HFFc6 (cell line): ENCODE measurements at regions not wholly inside any gene's neighbourhood (a gene's known extent, or its start where the extent isn't known, plus 50 kb on each side); places are given as distances from the start of the nearest gene placed in this dataset.
A peak's percentile ranks its signal among the peaks of the same experiment; 100 is the strongest.

Experiments used
- DNase-seq: peaks from one replicate; pipeline ENCODE4 v3.0.0-alpha.2; 2018
- H3K27ac Mint-ChIP-seq: 2 replicates; pipeline ENCODE4 v1.8.0; 2020; ENCODE audit warnings: mild to moderate bottlenecking, mixed read lengths
- H3K27me3 Mint-ChIP-seq: 2 replicates; pipeline ENCODE4 v1.8.0; 2021; ENCODE audit warnings: mild to moderate bottlenecking, moderate library complexity, mixed read lengths; ENCODE audit not compliant: insufficient read depth
- H3K36me3 Mint-ChIP-seq: 2 replicates; pipeline ENCODE4 v1.8.0; 2021; ENCODE audit warnings: low read depth, mixed read lengths
- H3K4me1 Mint-ChIP-seq: 2 replicates; pipeline ENCODE4 v1.8.0; 2020; ENCODE audit warnings: low read depth, mixed read lengths
- H3K4me3 Mint-ChIP-seq: 2 replicates; pipeline ENCODE4 v1.8.0; 2020; ENCODE audit warnings: mild to moderate bottlenecking, moderate library complexity, mixed read lengths
- H3K9me3 Mint-ChIP-seq: 2 replicates; pipeline ENCODE4 v1.8.0; 2020; ENCODE audit warnings: mild to moderate bottlenecking, mixed read lengths
- TF ChIP-seq, protein P1 (sequence below): fragments of 200-600 bp; sonication (generic); IDR thresholded peaks from 2 replicates; pipeline ENCODE4 v1.5.0; 2021; ENCODE audit warnings: antibody characterized with exemption, mild to moderate bottlenecking

DNA sequence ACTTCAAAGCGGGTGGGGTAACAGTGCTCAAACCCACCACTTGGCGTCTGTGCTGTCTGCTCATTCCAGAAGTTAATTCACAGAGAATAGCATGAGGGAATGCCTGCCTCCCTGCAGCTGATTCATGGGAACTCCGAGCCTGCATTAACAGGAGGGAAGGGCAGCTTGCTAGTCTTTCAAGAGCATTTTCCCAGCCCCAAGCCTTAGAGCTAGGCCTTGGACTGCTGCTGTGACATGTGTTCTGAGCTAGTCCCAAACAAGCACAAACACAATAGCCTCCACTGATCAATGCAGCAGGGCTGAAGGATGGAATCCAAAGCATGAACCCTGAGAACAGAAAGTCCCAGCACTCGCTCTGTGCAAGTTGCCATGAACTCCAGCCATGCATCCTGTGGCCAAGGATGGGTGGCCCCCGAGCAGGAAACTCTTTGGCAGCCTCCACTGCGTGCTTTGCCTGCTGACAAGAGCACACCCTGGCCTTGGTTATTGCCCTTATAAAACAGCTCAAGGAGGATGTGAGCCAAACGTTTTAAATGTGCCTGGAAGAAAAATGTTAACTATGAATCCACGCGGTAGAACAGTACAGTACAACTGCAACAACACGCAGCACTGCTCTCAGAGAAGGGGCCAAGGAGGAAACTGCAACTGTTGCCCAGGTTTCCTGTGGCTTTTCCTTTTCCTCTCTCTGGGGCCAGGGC lies 653.1 kb upstream of the KLF4 start:
- no peak overlapping the region for H3K27ac Mint-ChIP-seq

DNA sequence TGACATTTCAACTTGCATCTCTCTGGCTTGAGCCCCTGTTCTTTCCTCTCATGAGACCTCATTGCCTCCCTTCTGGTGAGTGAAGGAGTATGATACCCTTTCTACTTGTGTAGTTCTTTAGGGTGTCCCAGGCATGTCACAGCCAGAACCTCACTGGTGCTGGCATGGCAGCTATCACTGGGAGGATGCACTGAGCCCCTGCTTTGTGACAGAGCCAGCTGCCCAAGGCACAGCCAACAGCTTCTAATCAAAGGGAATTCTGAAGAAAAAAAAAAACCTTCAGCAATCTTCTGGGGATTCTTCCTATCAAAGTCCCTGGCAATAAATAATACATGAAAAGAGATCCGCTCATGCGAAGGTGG lies 652.6 kb upstream of the KLF4 start:
- no peaks in the 10 kb centered on the region for H3K36me3 Mint-ChIP-seq
- no peaks in the 10 kb centered on the region; the same call in 1 of the 2 replicates for H3K4me1 Mint-ChIP-seq
- H3K27ac Mint-ChIP-seq, result no peak overlapping the region
- H3K27me3 Mint-ChIP-seq, result no peaks in the 10 kb centered on the region
- H3K9me3 Mint-ChIP-seq, result peaks cover 3% of the 10 kb centered on the region
- TF ChIP-seq, protein P1, sequence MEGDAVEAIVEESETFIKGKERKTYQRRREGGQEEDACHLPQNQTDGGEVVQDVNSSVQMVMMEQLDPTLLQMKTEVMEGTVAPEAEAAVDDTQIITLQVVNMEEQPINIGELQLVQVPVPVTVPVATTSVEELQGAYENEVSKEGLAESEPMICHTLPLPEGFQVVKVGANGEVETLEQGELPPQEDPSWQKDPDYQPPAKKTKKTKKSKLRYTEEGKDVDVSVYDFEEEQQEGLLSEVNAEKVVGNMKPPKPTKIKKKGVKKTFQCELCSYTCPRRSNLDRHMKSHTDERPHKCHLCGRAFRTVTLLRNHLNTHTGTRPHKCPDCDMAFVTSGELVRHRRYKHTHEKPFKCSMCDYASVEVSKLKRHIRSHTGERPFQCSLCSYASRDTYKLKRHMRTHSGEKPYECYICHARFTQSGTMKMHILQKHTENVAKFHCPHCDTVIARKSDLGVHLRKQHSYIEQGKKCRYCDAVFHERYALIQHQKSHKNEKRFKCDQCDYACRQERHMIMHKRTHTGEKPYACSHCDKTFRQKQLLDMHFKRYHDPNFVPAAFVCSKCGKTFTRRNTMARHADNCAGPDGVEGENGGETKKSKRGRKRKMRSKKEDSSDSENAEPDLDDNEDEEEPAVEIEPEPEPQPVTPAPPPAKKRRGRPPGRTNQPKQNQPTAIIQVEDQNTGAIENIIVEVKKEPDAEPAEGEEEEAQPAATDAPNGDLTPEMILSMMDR, result no peak
- no peak for DNase-seq
- H3K4me3 Mint-ChIP-seq, result no peak overlapping the region

More for the DNA sequence above, 653.1 kb upstream of the KLF4 start:
- H3K27me3 Mint-ChIP-seq, result no peaks in the 10 kb centered on the region
- H3K9me3 Mint-ChIP-seq, result peaks cover 8% of the 10 kb centered on the region
- no peaks in the 10 kb centered on the region; the same call in 1 of the 2 replicates for H3K4me1 Mint-ChIP-seq
- H3K4me3 Mint-ChIP-seq, result no peak overlapping the region
- no peaks in the 10 kb centered on the region for H3K36me3 Mint-ChIP-seq
- TF ChIP-seq, protein P1, result no peak
- DNase-seq, result peak; percentile 21

DNA sequence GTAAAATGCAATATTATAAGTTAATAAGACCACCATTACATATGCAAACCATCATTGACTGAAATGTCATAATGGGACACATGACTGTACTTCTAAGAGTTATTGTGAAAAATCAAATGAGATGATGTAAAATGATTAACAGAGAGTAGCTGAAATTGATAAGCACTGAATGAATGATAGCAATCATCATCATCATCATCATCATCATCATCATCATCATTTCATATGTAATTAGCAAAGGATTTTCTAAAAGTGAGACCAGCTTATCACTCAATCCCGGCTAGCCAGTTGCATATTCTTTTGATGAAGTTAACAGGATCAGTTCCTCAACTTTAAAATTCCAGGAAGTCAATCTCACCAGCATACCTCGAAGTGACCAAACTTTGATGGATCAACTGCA lies 650.3 kb upstream of the KLF4 start:
- TF ChIP-seq, protein P1, result no peak
- H3K9me3 Mint-ChIP-seq, result no peaks in the 10 kb centered on the region; the same call in 1 of the 2 replicates

DNA sequence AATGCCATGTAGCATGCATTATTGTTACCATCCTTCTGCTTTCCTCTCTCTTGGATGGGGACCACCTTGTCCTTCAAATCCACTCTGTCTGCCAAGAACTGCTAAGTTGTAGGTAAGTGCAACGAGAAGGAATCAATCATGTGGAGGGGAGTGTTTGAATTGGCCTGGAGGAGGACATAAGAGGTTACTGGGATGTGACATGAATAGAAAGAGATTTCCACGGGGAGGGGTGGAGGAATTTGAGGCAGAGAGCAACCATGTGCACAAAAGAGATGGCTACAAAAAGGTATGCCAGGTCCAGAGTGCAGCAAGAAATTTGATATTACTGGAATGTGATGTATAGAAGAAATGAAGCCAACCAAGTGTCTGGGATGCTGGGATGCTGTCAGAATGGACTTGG lies 648.9 kb upstream of the KLF4 start:
- TF ChIP-seq, protein P1, result no peak
- H3K27ac Mint-ChIP-seq, result no peak overlapping the region
- H3K4me3 Mint-ChIP-seq, result no peak overlapping the region
- no peaks in the 10 kb centered on the region for H3K27me3 Mint-ChIP-seq
- no peaks in the 10 kb centered on the region; the same call in 1 of the 2 replicates for H3K9me3 Mint-ChIP-seq
- no peaks in the 10 kb centered on the region; the same call in 1 of the 2 replicates for H3K4me1 Mint-ChIP-seq
- no peak for DNase-seq
- no peaks in the 10 kb centered on the region for H3K36me3 Mint-ChIP-seq

More for the DNA sequence above, 650.3 kb upstream of the KLF4 start:
- Mint-ChIP-seq H3K4me3 (no peak overlapping the region), H3K4me1 (no peaks in the 10 kb centered on the region; the same call in 1 of the 2 replicates), H3K27ac (no peak overlapping the region), H3K36me3 (no peaks in the 10 kb centered on the region), H3K27me3 (no peaks in the 10 kb centered on the region)
- no peak for DNase-seq

DNA sequence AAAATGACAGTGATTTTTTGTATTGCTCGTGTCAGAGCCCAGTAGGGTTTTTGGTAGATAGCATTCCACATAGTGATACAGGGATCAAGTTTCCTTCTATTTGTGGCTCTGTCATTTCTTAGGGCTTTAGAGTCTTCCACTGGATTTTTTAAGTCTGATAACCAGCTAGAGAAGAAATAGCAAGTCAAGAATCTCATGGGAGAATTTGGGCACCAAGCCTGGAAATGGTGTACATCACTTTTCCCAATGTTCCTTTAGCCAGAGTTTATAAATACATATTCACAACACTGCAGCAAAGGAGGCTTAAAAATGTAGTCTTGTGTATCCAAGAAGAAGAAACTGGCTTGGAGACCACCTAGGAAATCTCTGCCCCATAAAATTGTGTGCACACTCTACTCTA lies 647.1 kb upstream of the KLF4 start:
- no peaks in the 10 kb centered on the region for H3K27me3 Mint-ChIP-seq
- no peak overlapping the region for H3K4me3 Mint-ChIP-seq
- H3K36me3 Mint-ChIP-seq, result no peaks in the 10 kb centered on the region
- no peak overlapping the region for H3K27ac Mint-ChIP-seq
- H3K9me3 Mint-ChIP-seq, result no peaks in the 10 kb centered on the region; the same call in 1 of the 2 replicates
- TF ChIP-seq, protein P1, result no peak
- no peaks in the 10 kb centered on the region for H3K4me1 Mint-ChIP-seq
- no peak for DNase-seq
